ENCODE measurements at regions not wholly inside any gene's neighbourhood (a gene's known extent, or its start where the extent isn't known, plus 50 kb on each side); places are given as distances from the start of the nearest gene placed in this dataset.
A peak's percentile ranks its signal among the peaks of the same experiment; 100 is the strongest.
"Not testable (repeated sequence)": the region's sequence is repeated elsewhere in the genome, so short reads cannot be mapped to it uniquely, and the experiment has no call there.

DNA sequence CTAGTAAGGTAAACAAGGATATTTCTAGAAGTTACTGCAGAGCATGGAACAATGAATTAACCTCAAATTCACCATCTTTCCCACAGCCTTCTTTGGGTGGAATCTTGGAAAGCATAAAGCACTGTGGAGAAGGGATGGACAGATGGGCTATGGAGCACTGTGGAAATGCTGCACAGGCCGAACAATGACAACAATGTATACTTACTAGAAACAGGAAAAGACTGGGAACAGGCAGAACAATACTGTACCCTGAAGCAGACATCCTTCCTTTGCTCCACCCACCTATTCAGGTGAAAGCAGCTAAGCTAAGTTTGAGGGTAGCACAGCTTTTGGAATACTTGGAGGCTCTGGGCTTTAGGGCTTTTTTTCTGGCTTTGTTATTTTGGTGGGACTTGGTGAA lies 250.6 kb upstream of the KLF8 start:
- DNase-seq: no peak

GRCh38 chrX:55996649-55997048 lies 235.5 kb upstream of the KLF8 start:
- no peak for DNase-seq

DNA sequence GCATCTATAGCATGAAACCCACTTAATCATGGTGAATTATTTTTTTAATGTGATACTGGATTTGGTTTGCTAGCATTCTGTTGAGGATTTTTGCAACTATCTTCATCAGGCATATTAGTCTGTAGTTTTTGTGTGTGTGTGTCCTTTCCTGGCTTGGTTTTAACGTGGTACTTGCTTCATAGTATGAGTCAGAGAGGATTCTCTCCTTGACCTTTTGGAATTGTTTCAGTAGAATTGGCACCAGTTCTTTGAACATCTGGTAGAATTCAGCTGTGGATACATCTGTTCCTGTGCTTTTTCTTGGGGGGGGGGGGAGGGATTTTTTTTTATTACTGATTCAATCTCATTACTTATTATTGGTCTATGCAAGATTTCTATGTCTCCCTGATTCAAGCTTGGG lies 232.0 kb upstream of the KLF8 start:
- DNase-seq: no peak

- no peak for DNase-seq
These were observed 231.4 kb upstream of the KLF8 start for GRCh38 chrX:56000729-56001128.

DNA sequence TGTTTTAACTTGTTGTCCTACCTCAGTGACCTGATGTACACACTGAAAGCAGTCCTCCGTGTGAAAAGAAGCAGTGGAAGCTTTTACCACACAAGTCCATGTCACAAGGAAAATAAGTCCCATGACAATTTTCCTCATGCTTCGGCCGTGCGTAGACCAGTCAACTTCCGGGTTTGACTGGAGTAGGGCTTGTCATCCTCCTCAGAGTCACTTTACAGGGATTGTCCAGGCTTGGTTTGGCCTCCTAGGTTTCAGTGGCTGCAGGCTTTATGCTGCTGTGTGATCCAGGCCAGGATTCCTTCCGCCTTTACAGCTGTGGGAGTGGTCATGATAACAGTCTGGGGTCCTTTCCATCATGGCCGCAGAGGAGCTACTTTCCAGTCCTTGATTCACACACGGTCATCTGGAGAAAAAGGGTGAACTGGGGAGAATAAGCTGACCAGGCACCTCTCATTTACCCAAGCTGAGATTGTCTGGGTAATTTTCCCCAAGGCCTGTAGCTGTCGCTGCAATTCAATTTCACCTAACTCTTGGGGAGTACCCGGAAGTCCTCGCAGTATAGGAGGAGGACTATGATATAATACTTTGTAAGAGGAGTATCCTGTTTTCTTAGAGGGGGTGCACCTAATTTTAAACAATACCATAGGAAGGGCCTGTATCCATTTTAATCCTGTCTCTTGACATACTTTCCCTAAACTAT lies 206.1 kb upstream of the KLF8 start:
- DNase-seq: peak; percentile 28

DNA sequence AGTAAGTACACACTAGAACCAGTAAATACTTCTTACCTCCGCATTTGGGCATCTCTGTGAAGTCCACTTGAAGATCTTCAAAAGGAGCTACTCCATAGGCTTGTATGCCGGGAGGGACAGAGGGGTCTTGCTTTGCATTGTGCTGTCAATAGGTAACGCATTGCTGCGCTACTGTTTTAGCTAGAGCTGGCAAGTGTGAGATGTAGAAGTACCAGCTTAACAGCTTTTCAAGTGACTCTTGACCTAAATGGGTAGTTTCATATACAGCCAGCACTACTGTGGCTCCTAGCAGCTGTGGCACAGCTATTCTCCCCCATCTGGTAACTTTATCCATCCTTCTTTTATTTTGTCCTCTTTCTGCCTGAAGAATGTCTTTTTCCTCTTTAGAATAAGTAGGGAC lies 205.3 kb upstream of the KLF8 start:
- no peak for DNase-seq

- no peak for DNase-seq
These were observed 203.0 kb upstream of the KLF8 start for GRCh38 chrX:56029188-56029587.

- no peak for DNase-seq
These were observed 202.5 kb upstream of the KLF8 start for GRCh38 chrX:56029691-56030090.

- DNase-seq: no peak
These were observed 200.7 kb upstream of the KLF8 start for GRCh38 chrX:56031409-56031808.

DNA sequence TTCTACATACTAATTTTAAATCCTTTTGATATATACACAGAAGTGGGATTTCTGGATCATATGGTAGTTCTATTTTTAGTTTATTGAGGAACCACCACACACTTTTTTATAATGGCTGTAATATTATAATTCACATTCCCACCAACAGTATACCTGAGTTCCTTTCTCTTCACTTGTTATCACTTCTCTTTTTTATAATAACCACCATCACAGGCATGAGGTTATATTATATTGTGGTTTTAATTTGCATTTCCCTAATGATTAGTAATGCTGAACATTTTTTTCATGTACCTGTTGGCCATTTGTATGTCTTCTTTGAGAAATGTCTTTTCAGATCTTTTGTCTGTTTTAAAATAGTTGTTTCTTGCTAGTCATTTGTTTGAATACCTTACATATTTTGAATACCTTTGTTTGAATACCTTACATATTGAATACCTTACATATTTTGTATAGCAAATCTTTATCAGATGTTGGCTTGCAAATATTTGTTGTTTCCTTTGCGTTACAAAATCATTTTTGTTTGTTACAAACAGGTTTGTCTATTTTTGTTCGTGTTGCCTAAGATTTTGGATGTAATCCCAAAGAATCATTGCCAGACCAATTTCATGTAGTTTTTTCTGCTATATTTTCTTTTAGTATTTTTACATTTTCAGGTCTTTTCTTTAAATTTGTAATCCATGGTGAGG lies 198.5 kb upstream of the KLF8 start:
- DNase-seq: no peak

- not testable (repeated sequence) for DNase-seq
These were observed 179.4 kb upstream of the KLF8 start for GRCh38 chrX:56052673-56053330.

DNA sequence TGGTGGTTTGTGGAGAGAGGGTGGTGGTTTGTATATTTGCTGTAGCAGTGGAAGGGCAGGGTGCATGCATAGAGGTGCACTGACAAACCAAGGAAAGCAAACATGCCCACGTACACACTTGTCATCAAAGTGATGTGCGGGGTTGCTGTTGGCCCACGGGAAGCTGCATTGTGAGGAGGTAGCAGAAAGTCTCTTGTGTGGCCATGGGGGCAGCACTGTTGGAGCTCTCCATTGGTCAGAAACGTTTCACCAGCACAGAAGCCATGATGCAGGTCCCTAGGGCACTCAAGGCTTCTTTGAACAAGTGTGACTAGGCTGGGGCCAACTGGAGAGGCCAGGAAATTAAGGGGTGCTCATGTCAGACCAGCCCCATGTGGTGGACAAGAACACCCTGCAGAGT lies 174.8 kb upstream of the KLF8 start:
- DNase-seq: no peak

- no peak for DNase-seq
These were observed 166.1 kb upstream of the KLF8 start for GRCh38 chrX:56066016-56066415.

DNA sequence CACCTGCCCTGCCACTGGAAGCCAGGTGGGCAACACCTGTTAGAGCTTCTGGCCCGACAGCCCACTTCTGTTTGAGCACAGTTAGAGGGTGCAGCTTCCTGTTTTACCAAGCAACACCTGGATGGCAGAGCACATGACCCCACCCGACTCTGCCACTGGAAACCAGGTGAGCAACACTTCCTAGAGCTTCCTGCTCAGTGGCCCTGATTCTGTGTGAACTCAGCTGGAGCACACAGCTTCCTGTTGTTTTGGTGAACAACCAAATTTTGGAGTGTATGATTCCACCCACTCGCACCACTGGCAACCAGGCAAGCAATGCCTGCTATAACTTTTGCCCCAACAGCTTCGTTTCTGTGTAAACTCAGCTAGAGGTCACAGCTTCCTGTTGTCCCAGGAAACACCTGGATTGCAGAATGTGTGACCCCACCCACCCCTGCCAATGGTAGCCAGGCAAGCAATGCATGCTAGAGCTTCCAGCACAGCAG lies 163.8 kb upstream of the KLF8 start:
- DNase-seq: no peak

DNA sequence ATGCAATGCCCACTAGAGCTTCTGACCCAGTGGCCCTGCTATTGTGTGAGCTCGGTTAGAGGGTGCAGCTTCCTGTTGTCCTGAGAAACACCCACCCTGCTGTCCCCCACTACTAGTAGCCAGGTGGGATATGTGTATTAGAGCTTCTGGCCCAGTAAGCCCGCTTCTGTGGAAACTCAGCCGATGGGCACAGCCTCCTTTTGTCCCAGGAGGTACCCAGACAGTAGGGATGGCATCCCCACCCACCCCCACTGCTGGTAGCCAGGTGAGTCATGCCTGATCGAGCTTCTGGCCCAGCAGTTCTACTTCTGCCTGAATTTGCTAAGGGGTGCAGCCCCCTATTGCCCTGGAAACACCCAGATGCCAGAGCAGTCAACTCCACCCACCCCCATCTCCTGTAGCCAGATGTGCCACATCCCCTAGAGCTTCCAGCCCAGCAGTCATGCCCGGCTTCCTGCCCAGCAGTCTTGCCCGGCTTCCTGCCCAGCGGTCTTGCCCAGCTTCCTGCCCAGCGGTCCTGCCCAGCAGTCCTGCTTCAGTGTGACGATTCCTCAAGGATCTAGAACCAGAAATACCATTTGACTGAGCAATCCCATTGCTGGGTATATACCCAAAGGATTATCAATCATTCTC lies 162.7 kb upstream of the KLF8 start:
- DNase-seq: no peak

DNA sequence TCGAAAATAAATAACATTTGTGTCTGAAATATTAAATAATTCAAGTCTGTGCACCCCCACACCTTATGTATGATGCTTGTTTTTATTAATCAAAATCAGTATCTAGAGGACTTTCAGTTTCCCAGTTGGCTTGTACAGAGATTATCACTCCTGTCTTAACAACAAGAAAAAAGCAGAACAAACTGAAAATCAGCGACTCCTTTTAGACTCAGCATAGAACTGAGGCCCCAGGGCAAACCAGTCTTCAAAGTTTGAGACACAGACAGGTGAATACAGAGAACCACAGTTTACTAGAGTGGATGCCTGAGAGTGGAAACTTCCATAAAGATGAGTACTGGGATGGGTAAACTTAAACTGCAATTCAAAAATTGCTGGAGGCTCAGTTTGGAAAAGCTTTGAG lies 142.8 kb upstream of the KLF8 start:
- no peak for DNase-seq

DNA sequence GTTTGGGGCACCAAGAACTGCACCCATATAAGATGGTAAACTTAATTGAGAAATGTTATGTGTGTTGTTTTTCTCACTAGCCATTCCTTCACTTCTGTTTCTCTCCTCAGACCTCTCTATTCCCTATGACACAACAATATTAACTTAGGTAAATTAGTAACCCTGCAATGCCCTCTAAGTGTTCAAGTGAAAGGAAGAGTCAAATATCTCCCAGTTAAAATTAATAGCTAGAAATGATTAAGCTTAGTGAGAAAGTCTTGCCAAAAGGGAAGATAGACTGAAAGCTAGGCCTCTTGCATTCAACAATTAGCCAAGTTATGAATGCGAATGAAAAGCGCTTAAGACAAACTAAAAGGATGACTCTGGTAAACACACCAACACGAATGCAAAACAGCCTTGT lies 132.9 kb upstream of the KLF8 start:
- DNase-seq: no peak

DNA sequence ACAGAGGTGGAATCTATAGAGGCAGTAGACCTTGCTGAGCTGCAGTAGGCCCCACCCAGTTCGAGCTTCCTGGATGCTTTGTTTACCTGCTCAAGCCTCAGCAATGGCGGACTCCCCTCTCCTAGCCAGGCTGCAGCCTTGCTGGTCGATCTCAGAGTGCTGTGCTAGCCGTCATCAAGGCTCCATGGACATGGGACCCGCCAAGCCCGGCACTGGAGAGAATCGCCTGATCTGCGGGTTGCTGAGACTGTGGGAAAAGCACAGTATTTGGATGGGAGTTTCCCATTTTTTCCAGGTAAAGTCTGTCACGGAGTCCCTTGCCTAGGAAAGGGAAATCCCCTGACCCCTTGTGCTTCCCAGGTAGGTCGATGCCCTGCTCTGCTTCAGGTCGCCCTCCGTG lies 124.8 kb upstream of the KLF8 start:
- peak; percentile 63 for DNase-seq

- no peak for DNase-seq
These were observed 118.2 kb upstream of the KLF8 start for GRCh38 chrX:56113785-56114436.

DNA sequence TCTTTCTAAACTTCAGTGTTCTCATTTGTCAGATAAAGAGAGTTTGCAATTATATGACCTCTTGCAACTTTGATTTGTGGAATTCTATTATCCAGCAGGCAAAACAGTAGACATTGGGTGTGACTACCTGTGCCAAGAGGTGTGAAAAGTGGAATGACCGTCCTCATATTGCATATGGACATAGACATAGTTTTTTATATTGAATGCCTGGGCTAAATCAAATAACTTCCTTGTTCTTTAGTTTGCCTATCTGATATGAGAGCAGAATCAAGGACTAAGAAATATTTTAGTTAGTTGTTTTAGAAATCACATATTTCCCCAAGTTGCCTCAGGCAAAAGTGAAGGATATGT lies 117.7 kb upstream of the KLF8 start:
- no peak for DNase-seq

DNA sequence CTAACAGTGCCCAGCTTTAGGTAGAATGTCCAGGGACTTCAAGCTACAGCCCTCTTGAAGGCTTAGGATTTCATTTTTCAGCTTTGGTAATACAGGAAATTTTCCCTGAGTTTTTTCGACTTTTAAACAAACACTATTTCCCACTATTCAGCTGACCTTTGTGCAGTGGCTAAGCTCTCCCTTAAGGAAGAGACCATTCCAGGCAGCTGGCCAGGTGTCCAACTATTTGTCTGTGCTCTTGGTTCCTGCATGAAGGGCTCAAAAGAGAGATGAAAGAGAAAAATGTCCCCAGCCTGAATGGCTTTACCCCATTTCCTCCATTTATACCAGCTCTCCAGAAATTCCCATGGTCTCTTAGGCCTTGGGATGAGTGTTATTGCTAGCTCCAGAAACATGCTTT lies 111.9 kb upstream of the KLF8 start:
- DNase-seq: no peak

- no peak for DNase-seq
These were observed 106.2 kb upstream of the KLF8 start for GRCh38 chrX:56125946-56126345.

- no peak for DNase-seq
These were observed 102.1 kb upstream of the KLF8 start for GRCh38 chrX:56130031-56130430.
